T-helper 22 cell (primary cell): ENCODE measurements at regions not wholly inside any gene's neighbourhood (a gene's known extent, or its start where the extent isn't known, plus 50 kb on each side); places are given as distances from the start of the nearest gene placed in this dataset.

Experiments used
- DNase-seq: peaks from one replicate; pipeline ENCODE4 v3.0.0-alpha.2; 2020; ENCODE audit warnings: low read depth

DNA sequence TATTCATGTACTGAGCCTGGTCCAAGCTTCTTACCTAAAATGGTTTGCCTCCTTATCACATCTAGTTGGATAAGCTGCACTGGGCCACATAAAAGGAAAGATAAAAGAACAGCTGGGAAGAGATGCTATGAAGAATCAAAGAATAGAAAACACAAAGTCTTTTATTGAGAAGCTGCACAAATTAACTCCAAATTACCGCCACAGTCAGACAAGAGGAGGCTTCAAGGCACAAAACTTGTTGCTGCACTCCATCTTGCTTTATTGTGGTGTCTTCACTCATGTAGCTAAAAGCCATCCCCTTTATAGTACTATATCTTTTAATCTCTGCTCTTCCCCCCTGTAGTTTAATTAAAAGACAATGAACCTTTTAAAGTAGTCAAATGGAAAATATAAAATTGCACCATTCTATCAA is 330.6 kb upstream of the PMFBP1 start:
- no peak for DNase-seq

- no peak for DNase-seq
Observed at GRCh38 chr16:72501739-72502593, 330.0 kb upstream of the PMFBP1 start.

DNA sequence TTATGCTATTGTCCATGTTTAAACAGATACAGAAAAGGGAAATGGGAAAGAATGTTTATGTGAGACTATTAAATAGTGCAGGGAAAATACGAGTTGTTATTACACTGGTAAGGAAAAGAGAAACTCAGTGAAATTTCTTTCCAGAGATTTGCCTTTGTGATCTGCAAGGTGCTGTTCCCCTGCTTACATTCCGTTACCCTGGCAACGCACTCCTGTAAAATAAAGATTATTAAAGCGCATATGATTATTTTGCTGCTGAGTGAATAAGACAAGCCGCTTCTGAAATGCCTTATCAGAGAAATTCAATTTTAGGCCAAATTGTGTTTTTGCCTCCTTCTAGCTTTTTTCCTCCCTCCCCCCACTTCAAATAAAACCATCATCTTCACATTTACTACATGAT is 328.6 kb upstream of the PMFBP1 start:
- no peak for DNase-seq

DNA sequence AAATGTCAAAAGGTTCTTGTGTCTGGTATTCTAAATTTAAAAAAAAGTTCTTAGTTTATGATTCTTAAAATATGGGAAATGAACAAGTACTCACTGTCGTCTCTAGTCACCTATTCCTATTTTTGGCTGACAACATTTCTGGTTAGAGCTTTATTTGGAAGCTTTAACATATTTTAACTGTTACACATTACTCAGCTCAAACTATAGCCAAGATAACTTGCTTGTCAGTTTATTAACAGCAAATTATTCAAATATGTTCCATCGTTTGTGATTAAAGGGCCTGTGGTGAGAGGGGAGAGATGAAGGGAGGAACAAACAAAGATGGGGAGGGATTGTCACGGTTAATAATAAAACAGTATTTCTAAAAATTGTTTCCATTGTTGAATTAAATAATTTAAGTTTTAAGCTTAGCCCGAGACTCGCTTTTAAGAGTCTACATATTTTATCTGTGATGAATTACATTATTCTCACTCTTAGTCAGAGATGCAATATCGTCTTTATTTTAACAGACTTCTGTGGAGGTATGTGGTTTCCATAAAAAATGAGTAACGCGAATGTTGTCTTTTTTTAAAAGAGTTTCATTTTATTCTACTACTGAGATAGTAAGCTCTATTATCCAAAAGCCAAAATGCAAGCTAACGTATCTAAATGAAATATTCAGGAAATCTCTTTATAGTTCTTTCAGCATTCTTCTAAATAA is 321.9 kb upstream of the PMFBP1 start:
- no peak for DNase-seq

- no peak for DNase-seq
Observed at GRCh38 chr16:72487283-72487682, 315.3 kb upstream of the PMFBP1 start.

DNA sequence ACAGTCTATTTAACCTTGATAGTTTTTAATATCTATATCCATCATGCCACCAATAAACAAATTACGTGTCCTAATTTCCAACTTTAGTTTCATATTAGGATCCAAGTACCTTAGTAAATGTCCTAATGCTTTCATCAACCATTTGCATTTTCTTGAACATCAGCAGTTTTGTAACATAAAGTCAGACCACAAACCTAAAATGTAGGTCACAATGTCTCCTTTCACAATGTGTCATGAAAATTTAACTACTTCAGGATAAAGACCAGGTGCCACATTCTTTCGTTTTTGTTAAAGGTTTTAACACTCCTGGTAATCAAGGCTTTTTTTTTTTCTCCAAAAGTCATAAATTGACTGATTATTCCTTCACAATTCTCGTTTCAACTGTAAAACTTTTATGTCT is 310.7 kb upstream of the PMFBP1 start:
- DNase-seq: no peak

DNA sequence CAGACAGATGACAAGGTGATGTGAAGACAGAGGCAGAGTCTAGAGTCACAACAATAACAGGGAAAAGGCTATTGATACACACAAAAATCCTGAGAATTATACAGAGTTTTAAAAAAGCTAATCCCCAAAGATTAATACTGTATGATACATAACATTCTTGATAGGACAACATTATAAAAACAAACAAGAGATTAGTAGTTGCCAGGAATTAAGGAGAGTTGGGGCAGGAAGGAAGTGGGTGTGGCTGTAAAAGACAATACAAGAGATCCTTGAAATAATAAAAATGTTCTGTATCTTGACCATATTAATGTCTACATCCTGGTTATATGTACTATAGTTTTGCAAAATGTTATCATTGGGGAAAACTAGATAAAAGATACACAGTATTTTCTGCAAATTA is 309.5 kb upstream of the PMFBP1 start:
- DNase-seq: no peak

DNA sequence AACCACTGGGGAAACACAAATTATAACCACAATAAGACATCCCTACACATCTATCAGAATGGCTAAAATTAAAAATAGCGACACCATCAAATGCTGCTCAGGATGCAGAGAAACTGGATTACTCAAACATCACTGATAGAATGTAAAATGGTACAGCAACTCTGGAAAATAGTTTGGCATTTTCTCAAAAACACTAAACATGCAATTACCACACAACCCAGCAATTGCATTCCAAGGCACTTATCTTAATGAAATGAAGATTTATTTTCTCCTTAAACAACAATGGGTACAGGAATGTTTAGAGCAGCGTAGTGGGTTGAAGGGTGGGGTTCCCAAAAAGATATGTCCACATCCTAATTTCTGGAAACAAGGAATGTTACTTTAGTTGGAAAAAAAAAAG is 309.0 kb upstream of the PMFBP1 start:
- DNase-seq: no peak

DNA sequence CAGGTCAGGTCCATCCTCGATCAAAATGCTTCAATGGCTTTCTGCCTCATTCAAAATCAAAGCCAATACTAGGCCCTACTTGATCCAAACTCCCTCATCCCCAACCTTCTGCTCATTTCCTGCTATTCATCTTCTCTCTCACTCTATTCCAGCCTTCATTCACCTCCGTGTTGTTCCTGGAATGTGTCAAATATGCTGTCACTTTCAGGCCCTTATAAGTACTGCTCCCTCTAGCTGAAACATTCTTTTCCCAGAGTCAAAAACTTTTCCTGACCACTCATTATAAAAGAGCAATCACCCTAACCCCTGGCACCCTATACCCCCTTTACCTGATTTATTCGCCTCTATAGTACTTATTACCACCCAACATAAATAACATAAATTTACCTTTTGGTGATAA is 303.7 kb upstream of the PMFBP1 start:
- no peak for DNase-seq

GRCh38 chr16:72474501-72475123 is 302.7 kb upstream of the PMFBP1 start:
- no peak for DNase-seq

GRCh38 chr16:72473631-72474030 is 301.7 kb upstream of the PMFBP1 start:
- no peak for DNase-seq

DNA sequence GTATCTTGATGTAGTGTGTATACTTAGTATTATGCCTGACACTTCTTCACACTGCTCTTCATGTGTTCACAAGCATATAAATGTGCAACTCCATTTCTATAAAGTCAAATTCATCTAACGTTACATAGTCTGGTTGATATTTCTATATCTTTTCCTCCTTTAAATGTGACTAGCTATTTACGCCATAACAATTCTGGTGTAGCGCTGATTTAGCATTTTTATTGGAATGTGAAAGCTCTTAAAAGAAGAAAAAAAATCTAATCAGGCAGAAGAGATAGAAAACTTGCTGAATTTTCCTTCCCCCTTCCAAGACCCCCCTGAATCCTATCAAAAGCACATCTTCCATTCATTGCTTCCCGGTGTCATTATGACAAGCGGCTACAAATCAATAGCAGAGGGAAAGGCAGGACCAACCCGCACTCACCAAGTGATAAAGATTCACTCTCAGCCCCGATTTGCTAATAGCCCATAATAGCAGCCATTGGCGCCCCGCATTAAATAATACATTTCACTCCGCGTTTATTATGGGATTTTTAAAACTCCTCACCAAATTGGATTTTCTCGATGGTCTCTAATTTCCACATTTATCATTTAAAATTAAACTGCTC is 299.5 kb upstream of the PMFBP1 start:
- no peak for DNase-seq

DNA sequence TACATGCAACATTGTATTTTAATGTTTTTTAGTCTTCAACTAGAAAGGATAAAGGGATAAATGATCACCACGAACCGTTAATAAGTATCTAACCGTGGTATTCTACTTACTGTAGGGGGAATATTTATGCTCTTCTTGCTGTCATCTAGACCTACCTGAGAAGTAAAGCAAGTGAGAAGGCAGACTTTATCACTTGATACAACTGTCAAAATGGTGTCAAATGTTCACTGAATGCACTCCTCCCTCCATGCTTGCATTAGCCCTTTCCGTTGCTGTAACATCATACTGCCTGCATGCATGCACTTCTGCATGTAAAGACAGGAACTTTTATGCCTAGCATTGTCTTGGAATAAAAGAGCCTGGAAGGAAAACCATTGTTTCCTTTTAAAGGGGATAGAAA is 298.6 kb upstream of the PMFBP1 start:
- no peak for DNase-seq

DNA sequence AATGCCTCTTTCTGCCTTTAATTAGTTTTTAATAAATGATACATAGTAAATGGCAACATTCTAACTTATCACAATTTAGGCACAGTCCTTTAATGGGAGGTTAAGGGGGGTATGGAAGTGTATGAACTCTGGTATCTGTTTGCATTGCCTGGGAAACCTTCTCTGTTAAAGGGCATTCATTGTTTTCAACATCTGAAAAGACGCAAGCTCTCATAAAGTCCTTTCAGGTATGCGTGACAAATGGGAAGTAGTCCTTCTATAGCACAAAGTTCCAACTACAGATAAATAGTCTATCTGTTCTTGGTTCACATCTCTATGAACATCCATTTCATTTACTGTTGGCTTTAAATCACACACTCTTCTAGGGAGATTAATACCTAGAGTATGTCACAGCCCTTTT is 298.0 kb upstream of the PMFBP1 start:
- no peak for DNase-seq

DNA sequence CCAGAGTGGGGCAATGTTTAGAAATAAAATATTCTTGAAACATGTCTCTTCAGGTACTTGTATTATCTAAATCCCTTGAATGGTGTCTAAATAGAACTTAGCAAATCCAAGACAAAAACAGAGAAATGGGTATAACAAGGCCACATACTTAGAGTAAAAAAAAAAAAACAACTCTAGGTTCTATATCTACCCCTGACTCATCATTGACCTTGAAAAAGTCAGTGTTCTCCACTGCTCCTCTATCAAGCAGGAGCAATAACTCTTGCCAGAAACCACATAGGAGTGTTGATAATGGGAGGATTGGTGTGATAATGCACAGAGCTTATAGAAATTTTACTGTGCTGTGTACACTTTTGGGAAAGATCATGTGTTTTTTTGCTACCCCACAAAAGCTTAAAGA is 296.6 kb upstream of the PMFBP1 start:
- no peak for DNase-seq

DNA sequence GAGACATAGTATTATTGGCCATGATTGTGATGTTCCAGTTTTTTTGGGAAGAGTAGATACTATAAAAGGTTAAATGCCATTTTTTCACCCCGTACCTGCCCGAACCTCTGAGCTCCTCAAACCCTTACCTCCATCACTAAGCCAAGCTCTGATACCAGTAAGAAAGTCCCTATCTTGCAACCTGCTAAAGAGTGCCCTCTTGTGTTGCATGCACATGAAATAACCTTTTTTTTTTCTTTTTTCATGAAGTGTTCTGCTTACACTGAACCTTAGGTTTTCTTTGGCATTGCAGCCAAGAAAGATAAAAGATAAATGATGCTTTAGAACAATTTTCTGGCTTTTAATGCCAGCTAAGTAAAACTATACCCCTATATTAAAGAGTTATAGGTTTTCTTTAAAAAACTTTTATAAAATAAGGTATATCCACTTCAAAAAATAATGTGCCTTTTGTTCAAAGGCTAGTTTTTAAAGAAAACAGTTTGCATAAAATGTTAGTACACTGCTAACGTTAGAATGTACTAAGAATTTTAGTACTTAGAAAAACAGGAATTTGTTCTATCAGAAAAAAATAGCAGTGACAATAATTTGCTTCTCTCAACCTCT is 295.3 kb upstream of the PMFBP1 start:
- no peak for DNase-seq

GRCh38 chr16:72464597-72465368 is 292.8 kb upstream of the PMFBP1 start:
- no peak for DNase-seq

GRCh38 chr16:72464052-72464451 is 292.1 kb upstream of the PMFBP1 start:
- no peak for DNase-seq

- DNase-seq: no peak
Observed at GRCh38 chr16:72458035-72458434, 286.1 kb upstream of the PMFBP1 start.

DNA sequence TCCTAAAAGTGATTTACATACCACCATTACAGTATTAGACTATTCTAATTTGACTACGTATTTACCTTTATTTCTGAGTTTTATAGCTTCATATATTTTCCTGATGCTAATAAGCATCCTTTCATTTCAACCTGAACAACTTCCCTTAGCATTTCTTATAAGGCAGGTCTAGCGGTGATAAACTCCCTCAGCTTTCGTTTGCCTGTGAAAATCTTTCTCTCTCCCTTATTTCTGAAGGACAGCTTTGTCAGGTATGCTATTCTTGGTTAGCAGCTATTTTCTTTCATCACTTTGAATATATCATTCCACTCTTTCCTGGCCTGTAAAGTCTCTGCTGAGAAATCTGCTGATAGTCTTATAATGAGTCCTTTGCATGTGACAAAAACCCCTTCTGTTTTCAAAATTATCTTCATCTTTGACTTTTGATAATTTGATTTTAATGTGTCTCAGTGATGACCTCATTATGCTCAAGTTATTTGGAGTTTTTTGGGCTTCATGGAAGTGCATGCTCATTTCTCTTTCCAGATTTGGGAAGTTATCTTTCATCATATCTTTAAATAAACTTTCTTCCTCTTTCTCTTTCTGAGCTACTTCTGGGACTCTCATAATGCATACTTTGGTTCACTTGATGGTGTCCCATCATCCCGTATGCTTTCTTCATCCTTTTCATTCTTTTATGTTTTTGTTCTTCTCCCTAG is 285.4 kb upstream of the PMFBP1 start:
- no peak for DNase-seq
